Chondrocyte (in vitro differentiated cells): ENCODE measurements at regions not wholly inside any gene's neighbourhood (a gene's known extent, or its start where the extent isn't known, plus 50 kb on each side); places are given as distances from the start of the nearest gene placed in this dataset.

Experiments
- DNase-seq: peaks from one replicate; pipeline ENCODE4 v3.0.0; 2021; ENCODE audit warnings: mixed read lengths, low spot score
- H3K27ac Mint-ChIP-seq: one replicate; pipeline ENCODE4 v1.8.0; 2021; ENCODE audit warnings: mild to moderate bottlenecking, moderate library complexity, mixed read lengths; ENCODE audit not compliant: unreplicated experiment
- H3K27me3 Mint-ChIP-seq: 2 replicates; pipeline ENCODE4 v1.8.0; 2021; ENCODE audit warnings: low read depth, mixed read lengths
- H3K36me3 Mint-ChIP-seq: 2 replicates; pipeline ENCODE4 v1.8.0; 2021; ENCODE audit warnings: low read depth, mixed read lengths
- H3K4me1 Mint-ChIP-seq: 2 replicates; pipeline ENCODE4 v1.8.0; 2021; ENCODE audit warnings: low read depth, mild to moderate bottlenecking, mixed read lengths
- H3K4me3 Mint-ChIP-seq: one replicate; pipeline ENCODE4 v1.8.0; 2021; ENCODE audit warnings: mild to moderate bottlenecking, moderate library complexity, mixed read lengths; ENCODE audit not compliant: unreplicated experiment
- H3K9me3 Mint-ChIP-seq: 2 replicates; pipeline ENCODE4 v1.8.0; 2021; ENCODE audit warnings: low read depth, mixed read lengths
- CTCF ChIP-seq: fragments of 200-600 bp; sonication (generic); IDR thresholded peaks from 2 replicates; pipeline ENCODE4 v1.5.0; 2021; ENCODE audit warnings: antibody characterized with exemption, mild to moderate bottlenecking, moderate library complexity

GRCh38 chr10:10680496-10680895 lies 337.2 kb upstream of the CELF2 start:
- no peaks in the 10 kb centered on the region for H3K27me3 Mint-ChIP-seq
- H3K4me1 Mint-ChIP-seq: no peaks in the 10 kb centered on the region
- H3K27ac Mint-ChIP-seq: no peak overlapping the region
- H3K36me3 Mint-ChIP-seq: no peaks in the 10 kb centered on the region
- H3K4me3 Mint-ChIP-seq: no peak overlapping the region
- peaks cover 5% of the 10 kb centered on the region for H3K9me3 Mint-ChIP-seq
- TF ChIP-seq CTCF: no peak
- DNase-seq: no peak

DNA sequence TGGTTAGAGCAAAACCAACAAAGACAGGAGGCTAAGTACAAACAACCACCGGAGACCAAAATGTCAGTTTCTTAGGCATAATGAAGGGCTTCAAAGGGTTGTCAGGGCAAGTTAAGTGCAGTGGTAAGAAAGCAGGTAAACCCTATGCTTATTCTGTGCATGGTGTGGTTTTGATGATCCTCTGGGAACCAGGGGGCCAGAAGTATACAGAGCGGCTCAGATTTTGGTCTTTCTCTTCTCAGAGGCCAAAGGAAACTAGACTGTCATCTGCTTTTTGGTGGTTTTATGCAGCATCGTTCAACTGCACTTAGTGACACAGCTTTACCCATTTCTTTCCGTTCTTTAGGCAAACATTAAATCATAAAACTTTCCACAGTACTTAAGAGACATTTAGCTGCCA lies 332.7 kb upstream of the CELF2 start:
- H3K27me3 Mint-ChIP-seq: no peaks in the 10 kb centered on the region
- no peak for DNase-seq
- no peak for TF ChIP-seq CTCF
- no peaks in the 10 kb centered on the region for H3K36me3 Mint-ChIP-seq
- H3K9me3 Mint-ChIP-seq: no peaks in the 10 kb centered on the region
- H3K4me1 Mint-ChIP-seq: no peaks in the 10 kb centered on the region
- no peak overlapping the region for H3K4me3 Mint-ChIP-seq
- H3K27ac Mint-ChIP-seq: no peak overlapping the region

DNA sequence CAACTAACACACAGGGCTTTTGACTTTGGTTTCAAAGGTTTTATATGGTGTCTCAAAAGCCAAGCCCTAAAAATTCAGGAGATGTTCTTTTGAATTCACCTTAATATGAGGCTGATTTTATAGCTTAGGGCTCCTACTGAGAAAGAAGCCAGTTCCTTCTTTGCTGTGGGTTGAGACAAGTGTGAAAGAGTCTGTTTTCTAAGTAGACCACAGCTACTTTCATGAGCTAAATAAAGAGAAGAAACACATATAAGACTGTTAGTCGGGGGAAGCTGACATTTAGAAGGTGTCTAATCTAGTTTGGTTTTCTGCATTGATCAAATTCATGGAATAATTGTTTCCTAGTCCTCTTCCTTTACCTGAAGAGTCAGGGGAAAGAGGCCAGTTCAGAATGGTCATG lies 332.1 kb upstream of the CELF2 start:
- TF ChIP-seq CTCF: no peak
- no peak overlapping the region for H3K27ac Mint-ChIP-seq
- no peaks in the 10 kb centered on the region for H3K4me1 Mint-ChIP-seq
- no peaks in the 10 kb centered on the region for H3K9me3 Mint-ChIP-seq
- DNase-seq: no peak
- H3K4me3 Mint-ChIP-seq: no peak overlapping the region
- H3K27me3 Mint-ChIP-seq: no peaks in the 10 kb centered on the region
- no peaks in the 10 kb centered on the region for H3K36me3 Mint-ChIP-seq

- no peak for TF ChIP-seq CTCF
- no peak overlapping the region for H3K27ac Mint-ChIP-seq
- no peaks in the 10 kb centered on the region for H3K4me1 Mint-ChIP-seq
- no peak for DNase-seq
- H3K27me3 Mint-ChIP-seq: no peaks in the 10 kb centered on the region
- H3K4me3 Mint-ChIP-seq: no peak overlapping the region
- H3K9me3 Mint-ChIP-seq: no peaks in the 10 kb centered on the region
- H3K36me3 Mint-ChIP-seq: no peaks in the 10 kb centered on the region
Observed at GRCh38 chr10:10687751-10688150, 329.9 kb upstream of the CELF2 start.

DNA sequence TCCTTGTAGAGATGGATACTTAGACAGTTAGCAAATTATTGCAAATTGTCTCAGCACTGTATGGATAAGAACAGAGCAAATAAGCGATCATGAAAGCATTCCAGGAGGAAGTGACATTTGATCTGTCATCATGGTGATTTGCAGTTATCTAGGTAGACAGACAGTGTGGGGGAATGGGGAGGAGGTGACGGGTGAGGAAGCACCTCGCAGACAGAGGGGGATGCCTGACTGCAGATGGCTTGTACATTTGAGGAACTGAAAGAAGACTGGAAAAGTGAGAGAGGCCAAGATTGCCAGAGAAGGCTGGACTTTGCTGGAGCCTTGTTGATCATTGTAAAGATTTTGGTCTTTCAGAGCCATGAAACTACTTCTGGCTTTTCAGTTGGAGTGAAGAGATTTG lies 318.2 kb upstream of the CELF2 start:
- TF ChIP-seq CTCF: no peak
- no peak for DNase-seq
- H3K4me1 Mint-ChIP-seq: no peaks in the 10 kb centered on the region

More for the DNA sequence above, 318.2 kb upstream of the CELF2 start:
- H3K4me3 Mint-ChIP-seq: no peak overlapping the region
- H3K27ac Mint-ChIP-seq: no peak overlapping the region
- no peaks in the 10 kb centered on the region for H3K27me3 Mint-ChIP-seq
- H3K9me3 Mint-ChIP-seq: no peaks in the 10 kb centered on the region
- no peaks in the 10 kb centered on the region for H3K36me3 Mint-ChIP-seq
